DOHH2 (cell line): ENCODE measurements at regions not wholly inside any gene's neighbourhood (a gene's known extent, or its start where the extent isn't known, plus 50 kb on each side); places are given as distances from the start of the nearest gene placed in this dataset.

ENCODE experiments used
- H3F3A ChIP-seq: fragments of 200-600 bp; sonication (generic), shearing (Covaris generic); 2 replicates; pipeline ENCODE4 v1.6.0; 2016; ENCODE audit warnings: antibody characterized with exemption, mild to moderate bottlenecking; ENCODE audit not compliant: control insufficient read depth, insufficient read depth
- H3K27ac ChIP-seq: fragments of 200-600 bp; sonication (generic); 2 replicates; pipeline ENCODE4 v1.5.1; 2014; ENCODE audit warnings: low read depth, mild to moderate bottlenecking, low read length, moderate library complexity
- H3K27me3 ChIP-seq: fragments of 200-600 bp; sonication (generic); 2 replicates; pipeline ENCODE4 v1.6.1; 2014; ENCODE audit warnings: mild to moderate bottlenecking, low read length, mixed read lengths; ENCODE audit not compliant: control insufficient read depth
- H3K36me3 ChIP-seq: fragments of 200-600 bp; sonication (generic); 2 replicates; pipeline ENCODE4 v1.6.1; 2014; ENCODE audit warnings: mild to moderate bottlenecking, low read length, moderate library complexity, mixed read lengths; ENCODE audit not compliant: control insufficient read depth
- H3K4me1 ChIP-seq: fragments of 200-600 bp; sonication (generic); 2 replicates; pipeline ENCODE4 v1.6.1; 2014; ENCODE audit warnings: mild to moderate bottlenecking, low read length, mixed read lengths; ENCODE audit not compliant: control insufficient read depth
- H3K4me2 ChIP-seq: fragments of 200-600 bp; sonication (generic); 2 replicates; pipeline ENCODE4 v1.6.0; 2014; ENCODE audit warnings: mild to moderate bottlenecking, low read length, moderate library complexity
- H3K4me3 ChIP-seq: fragments of 200-600 bp; sonication (generic); 2 replicates; pipeline ENCODE4 v1.5.1; 2014; ENCODE audit warnings: mild to moderate bottlenecking, low read length, mixed read lengths
- H3K79me2 ChIP-seq: fragments of 200-600 bp; sonication (generic); 2 replicates; pipeline ENCODE4 v1.6.1; 2014; ENCODE audit warnings: mild to moderate bottlenecking, low read length, mixed read lengths; ENCODE audit not compliant: control insufficient read depth
- H3K9me2 ChIP-seq: fragments of 200-600 bp; sonication (generic); replicated peaks from 2 replicates; pipeline ENCODE4 v1.6.1; 2014; ENCODE audit warnings: mild to moderate bottlenecking, low read length, mixed read lengths; ENCODE audit not compliant: control insufficient read depth
- H3K9me3 ChIP-seq: fragments of 200-600 bp; sonication (generic); 2 replicates; pipeline ENCODE4 v1.6.1; 2014; ENCODE audit warnings: antibody characterized with exemption, low read length, mixed read lengths; ENCODE audit not compliant: control insufficient read depth, insufficient read depth
- H4K20me1 ChIP-seq: fragments of 200-600 bp; sonication (generic); 2 replicates; pipeline ENCODE4 v1.6.0; 2014; ENCODE audit warnings: low read depth, mild to moderate bottlenecking, antibody characterized with exemption, low read length, moderate library complexity; ENCODE audit not compliant: control insufficient read depth, insufficient read depth
- CTCF ChIP-seq: fragments of 200-600 bp; sonication (generic); IDR thresholded peaks from one replicate; pipeline ENCODE4 v1.5.1; 2014; ENCODE audit warnings: antibody characterized with exemption, mild to moderate bottlenecking, low read depth, low read length; ENCODE audit not compliant: poor library complexity, severe bottlenecking
- EZH2phosphoT487 ChIP-seq: fragments of 200-600 bp; sonication (generic); IDR thresholded peaks from 2 replicates; pipeline ENCODE4 v1.6.1; 2017; ENCODE audit warnings: borderline replicate concordance, mild to moderate bottlenecking, antibody characterized with exemption, low read length, moderate library complexity, mixed read lengths

GRCh38 chr15:66852064-66852905 lies 150.2 kb downstream of the SMAD6 start:
- Histone ChIP-seq H3K4me1 (peaks cover 7% of the 10 kb centered on the region), H4K20me1 (no peaks in the 10 kb centered on the region), H3K9me2 (no peaks in the 10 kb centered on the region), H3F3A (no peaks in the 10 kb centered on the region), H3K27me3 (peaks cover 3% of the 10 kb centered on the region; the same call in 1 of the 2 replicates), H3K4me2 (no peak overlapping the region), H3K36me3 (no peaks in the 10 kb centered on the region), H3K27ac (no peak overlapping the region), H3K4me3 (no peak overlapping the region), H3K79me2 (no peaks in the 10 kb centered on the region), H3K9me3 (no peaks in the 10 kb centered on the region)
- no peak for TF ChIP-seq EZH2phosphoT487
- no peak for TF ChIP-seq CTCF

GRCh38 chr15:66854012-66854965 lies 152.3 kb downstream of the SMAD6 start:
- Histone ChIP-seq H3K27ac (no peak overlapping the region), H3K9me2 (no peaks in the 10 kb centered on the region), H3K27me3 (peaks cover 3% of the 10 kb centered on the region; the same call in 1 of the 2 replicates), H3F3A (no peaks in the 10 kb centered on the region), H3K36me3 (no peaks in the 10 kb centered on the region), H3K4me3 (no peak overlapping the region), H3K9me3 (no peaks in the 10 kb centered on the region), H3K79me2 (no peaks in the 10 kb centered on the region), H3K4me2 (no peak overlapping the region), H3K4me1 (peaks cover 7% of the 10 kb centered on the region), H4K20me1 (no peaks in the 10 kb centered on the region)
- no peak for TF ChIP-seq EZH2phosphoT487
- no peak for TF ChIP-seq CTCF

GRCh38 chr15:66855041-66855440 lies 153.0 kb downstream of the SMAD6 start:
- no peaks in the 10 kb centered on the region for H4K20me1 ChIP-seq
- peaks cover 7% of the 10 kb centered on the region for H3K4me1 ChIP-seq

More at GRCh38 chr15:66855041-66855440, 153.0 kb downstream of the SMAD6 start:
- no peaks in the 10 kb centered on the region for H3K79me2 ChIP-seq
- H3K27ac ChIP-seq, result no peak overlapping the region
- H3K4me2 ChIP-seq, result no peak overlapping the region
- H3F3A ChIP-seq, result no peaks in the 10 kb centered on the region
- TF ChIP-seq CTCF, result no peak
- TF ChIP-seq EZH2phosphoT487, result no peak
- H3K4me3 ChIP-seq, result no peak overlapping the region
- H3K9me3 ChIP-seq, result no peaks in the 10 kb centered on the region
- H3K36me3 ChIP-seq, result no peaks in the 10 kb centered on the region
- peaks cover 3% of the 10 kb centered on the region; the same call in 1 of the 2 replicates for H3K27me3 ChIP-seq
- H3K9me2 ChIP-seq, result no peaks in the 10 kb centered on the region
